NT2/D1 (cell line): ENCODE measurements at regions not wholly inside any gene's neighbourhood (a gene's known extent, or its start where the extent isn't known, plus 50 kb on each side); places are given as distances from the start of the nearest gene placed in this dataset.
"Not testable (repeated sequence)": the region's sequence is repeated elsewhere in the genome, so short reads cannot be mapped to it uniquely, and the experiment has no call there.

Source experiments
- DNase-seq: peaks from one replicate; pipeline ENCODE4 v3.0.0-alpha.2; 2011; ENCODE audit warnings: low read depth, low spot score
- H3K27me3 ChIP-seq: 2 replicates; pipeline ENCODE4 v1.6.0; 2011; ENCODE audit warnings: mild to moderate bottlenecking; ENCODE audit not compliant: insufficient read length, insufficient read depth
- H3K36me3 ChIP-seq: 2 replicates; pipeline ENCODE4 v1.6.1; 2011; ENCODE audit warnings: mild to moderate bottlenecking, low read length, mixed read lengths; ENCODE audit not compliant: insufficient read depth, insufficient read length
- H3K4me1 ChIP-seq: 2 replicates; pipeline ENCODE4 v1.5.1; 2011; ENCODE audit not compliant: insufficient read depth, insufficient read length
- H3K4me3 ChIP-seq: 2 replicates; pipeline ENCODE4 v1.5.1; 2011; ENCODE audit warnings: low read depth; ENCODE audit not compliant: insufficient read length
- H3K9ac ChIP-seq: 2 replicates; pipeline ENCODE4 v1.6.0; 2011; ENCODE audit warnings: low read depth; ENCODE audit not compliant: insufficient read length
- H3K9me3 ChIP-seq: 2 replicates; pipeline ENCODE4 v1.5.1; 2011; ENCODE audit warnings: mild to moderate bottlenecking, low read length; ENCODE audit not compliant: insufficient read depth
- SUZ12 ChIP-seq: IDR thresholded peaks from 2 replicates; pipeline ENCODE4 v1.6.1; 2011; ENCODE audit not compliant: insufficient read length, insufficient read depth; ENCODE audit errors: extremely low read depth
- YY1 ChIP-seq: IDR thresholded peaks from 2 replicates; pipeline ENCODE4 v1.6.1; 2011; ENCODE audit not compliant: insufficient read length, insufficient read depth
- ZNF274 ChIP-seq: IDR thresholded peaks from 2 replicates; pipeline ENCODE4 v1.6.1; 2011; ENCODE audit warnings: mild to moderate bottlenecking, low read depth, low read length

- H3K4me1 ChIP-seq, result no peaks in the 10 kb centered on the region
- no peak for DNase-seq
- no peak overlapping the region for H3K9ac ChIP-seq
- H3K27me3 ChIP-seq, result no peaks in the 10 kb centered on the region
- TF ChIP-seq YY1, result no peak
- no peak for TF ChIP-seq ZNF274
- no peak for TF ChIP-seq SUZ12
- H3K9me3 ChIP-seq, result 0 out of 2 replicates have a peak, but pooled peaks cover under 1% of the 10 kb centered on the region
- H3K4me3 ChIP-seq, result no peak overlapping the region
- H3K36me3 ChIP-seq, result no peaks in the 10 kb centered on the region
Observed at GRCh38 chr7:97418312-97418711, 300.8 kb downstream of the SDHAF3 start.

DNA sequence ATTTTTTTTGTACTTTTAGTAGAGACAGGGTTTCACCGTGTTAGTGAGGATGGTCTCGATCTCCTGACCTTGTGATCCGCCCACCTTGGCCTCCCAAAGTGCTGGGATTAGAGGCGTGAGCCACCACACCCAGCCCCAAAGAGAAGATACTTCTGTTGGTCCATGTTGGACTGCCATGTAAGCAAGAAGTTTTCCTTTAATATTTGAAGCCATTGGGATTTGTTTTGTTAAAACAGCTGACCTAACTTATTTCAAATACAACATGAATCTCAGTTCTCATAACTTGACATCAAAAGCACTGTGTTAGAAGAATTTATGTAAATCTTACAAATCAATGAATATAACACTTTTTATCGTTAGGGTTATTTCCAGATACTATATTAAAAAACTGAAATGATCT lies 302.4 kb downstream of the SDHAF3 start:
- no peak overlapping the region for H3K9ac ChIP-seq
- H3K36me3 ChIP-seq, result no peaks in the 10 kb centered on the region
- TF ChIP-seq SUZ12 (no peak), ZNF274 (no peak), YY1 (no peak)
- no peaks in the 10 kb centered on the region for H3K27me3 ChIP-seq
- H3K9me3 ChIP-seq, result 0 out of 2 replicates have a peak, but pooled peaks cover 4% of the 10 kb centered on the region
- H3K4me1 ChIP-seq, result no peaks in the 10 kb centered on the region
- no peak overlapping the region for H3K4me3 ChIP-seq
- DNase-seq, result no peak

DNA sequence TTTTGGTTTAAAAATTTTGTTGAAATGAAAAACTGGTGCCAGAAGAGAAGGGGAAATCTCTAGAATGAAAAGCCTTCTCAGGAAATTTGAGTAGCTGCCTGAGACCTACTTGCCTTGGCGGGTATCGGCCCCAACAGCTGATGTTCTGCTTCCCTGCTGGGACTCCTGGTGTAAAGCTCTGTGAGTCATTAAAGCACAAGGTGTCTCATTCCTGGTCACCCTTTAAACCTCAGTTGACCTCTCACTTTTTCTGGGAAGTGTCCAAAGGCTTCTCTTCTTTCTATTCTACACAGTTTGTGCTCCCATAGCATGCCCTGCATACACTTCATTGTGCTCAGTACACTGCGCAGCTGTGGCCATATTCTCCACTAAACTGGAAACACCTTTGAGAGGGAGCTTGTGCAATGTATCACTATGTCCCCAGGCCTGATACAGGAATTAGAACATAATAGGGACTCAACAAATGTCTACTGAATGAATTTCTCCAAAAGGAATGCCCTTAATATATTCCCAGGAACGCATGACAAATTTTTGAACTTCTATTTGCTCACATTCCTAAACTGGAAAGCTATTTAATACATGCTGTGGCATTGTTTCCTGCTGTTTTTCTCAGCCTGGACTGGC lies 303.9 kb downstream of the SDHAF3 start:
- H3K27me3 ChIP-seq, result no peaks in the 10 kb centered on the region
- no peak overlapping the region for H3K9ac ChIP-seq
- no peak overlapping the region for H3K4me3 ChIP-seq
- H3K4me1 ChIP-seq, result no peaks in the 10 kb centered on the region
- no peaks in the 10 kb centered on the region for H3K36me3 ChIP-seq
- TF ChIP-seq ZNF274 (no peak), SUZ12 (no peak), YY1 (no peak)
- DNase-seq, result no peak
- H3K9me3 ChIP-seq, result 0 out of 2 replicates have a peak, but pooled peaks cover 4% of the 10 kb centered on the region

DNA sequence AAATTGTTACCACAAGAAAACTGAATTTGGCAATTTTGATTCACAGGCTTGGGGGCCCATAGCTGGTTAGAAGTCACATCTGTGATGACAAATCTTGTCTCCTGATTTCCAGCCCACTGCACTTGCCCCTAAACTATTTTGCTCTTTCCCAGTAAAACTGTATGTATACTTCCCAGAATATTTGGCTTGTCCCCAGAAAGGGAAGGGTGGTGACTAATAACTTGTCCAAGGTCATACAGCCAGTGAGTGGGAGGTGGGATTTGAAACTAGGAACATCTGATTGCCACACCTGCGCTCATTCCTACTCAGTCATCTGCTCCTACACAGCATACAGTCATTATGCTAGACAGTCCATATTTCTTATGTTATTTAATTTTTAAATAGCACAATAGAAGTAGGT lies 304.5 kb downstream of the SDHAF3 start:
- Histone ChIP-seq H3K9ac (no peak overlapping the region), H3K4me3 (no peak overlapping the region), H3K27me3 (no peaks in the 10 kb centered on the region), H3K4me1 (no peaks in the 10 kb centered on the region), H3K36me3 (no peaks in the 10 kb centered on the region), H3K9me3 (0 out of 2 replicates have a peak, but pooled peaks cover 4% of the 10 kb centered on the region)
- TF ChIP-seq ZNF274 (no peak), SUZ12 (no peak), YY1 (no peak)
- no peak for DNase-seq

DNA sequence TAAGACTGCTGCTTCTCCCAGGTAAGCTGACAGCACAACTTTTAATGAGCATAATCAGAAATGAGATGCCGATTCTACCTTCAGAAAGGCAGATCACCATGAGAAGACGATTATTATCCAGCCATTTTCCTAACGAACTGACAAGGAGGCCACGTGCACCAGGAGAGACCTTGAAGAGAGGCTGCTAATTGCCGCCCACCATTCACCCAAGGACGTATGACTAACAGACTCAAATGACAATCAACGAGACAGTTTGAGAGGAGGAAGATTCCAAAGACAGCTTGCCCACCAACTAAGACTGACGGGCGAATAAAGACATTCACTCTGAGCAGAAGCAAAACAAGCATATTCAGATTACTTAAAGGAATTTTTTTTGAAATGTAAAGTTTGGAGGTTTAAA lies 301.9 kb upstream of the TAC1 start:
- no peak for DNase-seq
- TF ChIP-seq SUZ12, result no peak

DNA sequence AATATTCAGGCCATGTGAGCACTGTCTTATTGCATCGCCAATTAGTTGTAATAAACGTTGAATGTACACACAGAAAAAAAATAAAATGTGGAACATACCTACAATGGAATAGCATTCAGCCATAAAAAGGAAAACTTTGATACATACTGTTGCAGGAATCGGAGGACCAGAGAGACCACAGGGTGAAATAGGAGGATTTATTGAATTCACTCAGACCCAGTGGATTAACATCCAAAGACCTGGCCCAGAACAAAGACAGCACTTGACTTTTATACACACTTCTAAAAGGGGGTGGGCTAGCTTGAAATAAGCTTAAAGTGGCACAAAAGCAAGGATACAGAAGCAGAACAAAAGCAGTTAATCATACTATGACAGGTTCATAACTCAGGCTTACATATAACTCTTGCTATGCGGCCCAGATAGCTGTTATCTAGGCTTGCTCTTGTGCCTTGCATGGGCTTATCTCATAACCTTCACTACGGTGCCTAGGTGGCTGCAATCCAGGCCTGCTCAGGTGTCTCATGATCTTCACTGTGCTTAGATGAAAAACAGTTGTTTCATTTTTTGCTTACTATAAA lies 292.2 kb upstream of the TAC1 start:
- H3K27me3 ChIP-seq, result no peaks in the 10 kb centered on the region
- 0 out of 2 replicates have a peak, but pooled peaks cover 9% of the 10 kb centered on the region for H3K9me3 ChIP-seq
- H3K9ac ChIP-seq, result no peak overlapping the region
- H3K36me3 ChIP-seq, result no peaks in the 10 kb centered on the region
- no peak for DNase-seq
- H3K4me1 ChIP-seq, result no peaks in the 10 kb centered on the region
- TF ChIP-seq YY1 (no peak), ZNF274 (no peak), SUZ12 (no peak)
- no peak overlapping the region for H3K4me3 ChIP-seq

More for the DNA sequence above, 301.9 kb upstream of the TAC1 start:
- Histone ChIP-seq H3K9me3 (no peaks in the 10 kb centered on the region), H3K9ac (no peak overlapping the region), H3K4me1 (no peaks in the 10 kb centered on the region), H3K27me3 (no peaks in the 10 kb centered on the region), H3K36me3 (no peaks in the 10 kb centered on the region), H3K4me3 (no peak overlapping the region)

GRCh38 chr7:97446361-97446760 lies 285.5 kb upstream of the TAC1 start:
- TF ChIP-seq ZNF274 (no peak), YY1 (no peak), SUZ12 (no peak)
- H3K4me1 ChIP-seq, result no peaks in the 10 kb centered on the region
- H3K4me3 ChIP-seq, result no peak overlapping the region
- H3K9me3 ChIP-seq, result no peaks in the 10 kb centered on the region
- H3K27me3 ChIP-seq, result no peaks in the 10 kb centered on the region
- no peaks in the 10 kb centered on the region for H3K36me3 ChIP-seq
- no peak overlapping the region for H3K9ac ChIP-seq
- no peak for DNase-seq

DNA sequence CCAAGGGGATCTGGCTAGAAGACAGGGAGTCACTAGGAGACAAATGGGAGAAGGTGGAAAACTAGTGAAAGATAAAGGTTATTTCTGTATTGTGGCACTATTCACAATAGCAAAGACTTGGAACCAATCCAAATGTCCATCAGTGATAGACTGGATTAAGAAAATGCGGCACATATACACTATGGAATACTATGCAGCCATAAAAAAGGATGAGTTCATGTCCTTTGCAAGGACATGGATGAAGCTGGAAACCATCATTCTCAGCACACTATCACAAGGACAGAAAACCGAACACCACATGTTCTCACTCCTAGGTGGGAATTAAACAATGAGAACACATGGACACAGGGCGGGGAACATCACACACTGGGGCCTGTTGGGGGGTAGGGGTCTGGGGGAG lies 282.4 kb upstream of the TAC1 start:
- H3K4me1 ChIP-seq, DNase-seq, H3K36me3 ChIP-seq: not testable (repeated sequence)

More for the DNA sequence above, 282.4 kb upstream of the TAC1 start:
- not testable (repeated sequence) for H3K9me3 ChIP-seq, H3K9ac ChIP-seq, H3K4me3 ChIP-seq, H3K27me3 ChIP-seq
